ENCODE measurements at regions not wholly inside any gene's neighbourhood (a gene's known extent, or its start where the extent isn't known, plus 50 kb on each side); places are given as distances from the start of the nearest gene placed in this dataset.

- TF ChIP-seq POLR2AphosphoS5 (IDR thresholded peaks at IDR 0.05; ENCODE audit: low read depth, low read length) (no peak), POLR2A (IDR thresholded peaks at IDR 0.05; ENCODE audit: low read depth, low read length) (no peak), SPI1 (IDR thresholded peaks at IDR 0.05; ENCODE audit: low read depth, low read length) (no peak), TAF1 (IDR thresholded peaks at IDR 0.05; ENCODE audit: low read depth, low read length) (no peak)
Observed at GRCh38 chr12:38123566-38124246, 192.9 kb upstream of the ALG10B start.

Data from GM12891 (cell line).